ENCODE measurements at regions not wholly inside any gene's neighbourhood (a gene's known extent, or its start where the extent isn't known, plus 50 kb on each side); places are given as distances from the start of the nearest gene placed in this dataset.
"Not testable (repeated sequence)": the region's sequence is repeated elsewhere in the genome, so short reads cannot be mapped to it uniquely, and the experiment has no call there.

DNA sequence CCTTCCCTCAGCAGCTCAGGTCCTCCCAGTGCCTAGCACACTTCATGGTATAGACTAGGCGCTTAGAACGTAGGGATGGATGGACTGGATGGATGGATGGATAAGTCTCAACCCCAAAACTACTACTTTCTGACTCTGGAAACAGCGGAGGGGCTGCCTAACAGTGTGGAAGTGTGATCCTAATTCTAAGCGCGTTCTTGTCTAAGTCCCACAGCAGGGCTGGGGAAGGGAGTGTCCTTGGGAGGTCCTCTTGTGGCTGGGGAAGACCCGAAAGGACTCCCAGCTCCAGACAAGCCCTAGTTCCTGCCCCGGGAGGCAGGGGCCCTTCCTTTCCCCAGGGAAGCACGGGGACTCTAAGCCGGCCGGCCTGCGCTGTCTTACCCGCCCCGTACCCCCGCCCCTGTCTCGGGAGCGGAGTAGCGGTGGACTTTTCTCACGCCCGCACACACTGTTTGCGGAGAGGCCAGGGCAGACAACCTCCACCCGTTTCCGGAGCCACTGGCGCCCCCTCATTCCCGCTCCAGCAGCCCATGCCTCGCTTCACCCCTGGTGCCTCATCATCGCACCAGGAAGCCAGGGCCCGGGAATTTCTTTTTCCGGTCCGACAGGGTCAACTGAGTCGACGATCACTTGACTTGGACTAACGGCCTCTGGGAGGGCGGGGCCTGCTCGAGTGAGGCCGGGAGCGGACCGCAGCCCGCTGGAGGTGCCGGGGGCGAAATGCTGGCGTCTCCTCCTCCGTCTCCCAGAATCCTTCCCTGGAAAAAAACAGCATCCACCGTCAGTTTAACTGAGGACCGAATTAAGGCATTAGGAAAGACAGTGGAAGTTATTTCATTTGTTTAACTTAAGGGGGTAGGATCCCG, 133.3 kb downstream of the TBC1D2B start:
- Histone ChIP-seq H3K4me3 (ENCODE audit: low read length) (peak overlapping the region; percentile 74), H3K27me3 (replicated peaks; ENCODE audit: control insufficient read depth, insufficient read depth, low read length) (no peaks in the 10 kb centered on the region), H3K9ac (ENCODE audit: low read length) (peak overlapping the region; percentile 74), H3K4me1 (ENCODE audit: control insufficient read depth, insufficient read depth, low read length) (peaks cover 6% of the 10 kb centered on the region), H3K9me3 (ENCODE audit: control insufficient read depth, low read length) (no peaks in the 10 kb centered on the region), H3K36me3 (ENCODE audit: control insufficient read depth, insufficient read depth, low read length, severe bottlenecking) (no peaks in the 10 kb centered on the region)
- peak; percentile 73 for DNase-seq (ENCODE audit: low read depth)

DNA sequence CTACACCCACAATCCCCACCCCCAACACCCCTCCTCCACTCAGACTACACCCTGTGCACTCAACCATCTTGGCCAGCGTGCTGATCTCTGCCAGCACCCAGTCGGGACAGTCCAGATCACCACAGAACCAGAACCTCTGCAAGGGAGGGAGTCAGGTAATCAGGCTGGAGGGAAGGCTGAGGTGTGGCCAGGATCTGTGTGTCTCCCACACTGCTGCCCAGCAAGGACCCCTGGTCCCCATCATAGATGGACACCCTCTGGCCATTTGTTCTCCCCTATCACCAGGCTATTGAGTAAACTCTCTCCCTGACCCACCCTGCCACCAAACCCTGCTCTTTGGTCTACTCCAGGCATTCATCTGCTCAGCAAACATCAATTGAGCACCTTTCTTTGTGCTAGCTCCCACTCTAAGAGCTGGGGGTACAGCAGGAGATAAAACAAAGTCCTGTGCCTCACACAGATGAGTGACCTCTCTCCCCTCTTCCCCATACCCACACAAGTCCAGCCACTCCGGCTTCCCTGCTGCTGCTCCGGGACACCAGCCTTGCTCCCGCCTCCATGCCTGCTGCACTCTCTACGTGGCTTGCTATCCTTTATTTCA, 134.8 kb downstream of the TBC1D2B start:
- DNase-seq (ENCODE audit: low read depth): no peak
- H3K9ac ChIP-seq (ENCODE audit: low read length): no peak overlapping the region
- H3K4me1 ChIP-seq (ENCODE audit: control insufficient read depth, insufficient read depth, low read length): peaks cover 6% of the 10 kb centered on the region
- no peaks in the 10 kb centered on the region for H3K27me3 ChIP-seq (replicated peaks; ENCODE audit: control insufficient read depth, insufficient read depth, low read length)
- no peak overlapping the region for H3K4me3 ChIP-seq (ENCODE audit: low read length)
- no peaks in the 10 kb centered on the region for H3K36me3 ChIP-seq (ENCODE audit: control insufficient read depth, insufficient read depth, low read length, severe bottlenecking)
- no peaks in the 10 kb centered on the region for H3K9me3 ChIP-seq (ENCODE audit: control insufficient read depth, low read length)

DNA sequence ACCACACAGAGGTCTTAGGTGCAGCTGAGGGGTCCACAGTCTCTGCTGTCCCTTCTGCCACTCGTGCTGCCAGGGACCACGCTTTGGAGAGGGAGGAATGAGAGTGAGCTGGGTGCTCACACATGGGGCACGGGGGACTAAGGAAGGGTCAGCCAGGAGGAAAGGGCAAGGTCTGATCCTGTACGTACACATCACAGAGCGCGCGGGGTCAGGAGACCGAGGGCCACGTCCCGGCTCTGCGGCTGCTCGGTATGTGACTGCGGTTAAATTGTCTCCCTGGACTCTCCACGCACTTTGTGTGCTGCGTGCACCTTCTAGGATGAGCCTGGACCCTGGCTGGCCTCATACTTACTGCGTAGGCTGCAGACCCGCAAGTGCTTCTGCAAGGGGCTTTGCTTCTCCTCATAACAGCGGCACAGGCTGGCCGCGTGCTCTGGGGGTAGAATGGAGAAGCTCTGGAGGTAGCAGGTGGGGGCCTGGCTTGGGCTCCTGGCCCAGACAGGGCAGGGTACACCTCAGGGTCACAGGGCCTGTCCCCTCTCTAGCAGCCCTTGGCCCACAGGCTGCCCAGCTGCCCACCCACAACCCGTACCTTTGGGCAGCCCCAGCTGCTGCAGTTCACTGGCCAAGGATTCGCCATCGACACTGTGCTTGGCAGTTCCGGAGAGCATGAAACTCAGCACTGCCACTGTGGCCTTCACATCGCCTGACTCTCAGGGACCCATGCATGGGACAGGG, 136.3 kb downstream of the TBC1D2B start:
- H3K27me3 ChIP-seq (replicated peaks; ENCODE audit: control insufficient read depth, insufficient read depth, low read length); H3K4me1 ChIP-seq (ENCODE audit: control insufficient read depth, insufficient read depth, low read length); H3K9ac ChIP-seq (ENCODE audit: low read length); H3K36me3 ChIP-seq (ENCODE audit: control insufficient read depth, insufficient read depth, low read length, severe bottlenecking); DNase-seq (ENCODE audit: low read depth); H3K4me3 ChIP-seq (ENCODE audit: low read length); H3K9me3 ChIP-seq (ENCODE audit: control insufficient read depth, low read length): not testable (repeated sequence)

DNA sequence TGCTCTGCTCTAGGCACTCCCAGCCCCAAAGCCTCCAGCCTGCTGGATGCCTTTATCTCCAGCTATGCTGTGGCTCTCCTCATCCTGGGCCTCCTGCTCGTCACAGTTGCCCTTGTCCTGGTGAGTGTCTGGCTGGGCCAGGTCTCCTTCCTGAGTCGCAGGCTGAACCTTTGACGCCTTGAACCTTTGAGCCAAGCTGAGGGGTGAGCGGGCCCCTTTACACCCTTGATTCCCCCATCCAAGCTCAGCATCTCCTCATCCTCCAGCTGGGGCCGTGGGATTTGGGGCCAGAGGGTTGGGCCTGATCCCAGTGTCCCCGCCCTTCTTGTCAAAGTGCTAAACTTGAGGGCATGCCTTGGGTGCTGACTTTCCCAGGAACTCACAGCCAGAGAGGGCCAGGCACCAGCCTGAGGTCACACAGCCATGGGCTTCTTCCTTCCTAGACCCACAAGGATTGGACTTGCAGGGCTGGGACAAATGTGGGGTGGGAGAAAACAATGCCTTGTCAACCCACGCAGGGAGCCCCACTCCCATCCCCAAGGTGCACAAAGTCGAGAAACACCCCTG, 137.0 kb downstream of the TBC1D2B start:
- Histone ChIP-seq H3K27me3 (replicated peaks; ENCODE audit: control insufficient read depth, insufficient read depth, low read length) (peaks cover 6% of the 10 kb centered on the region), H3K36me3 (ENCODE audit: control insufficient read depth, insufficient read depth, low read length, severe bottlenecking) (no peaks in the 10 kb centered on the region), H3K4me1 (ENCODE audit: control insufficient read depth, insufficient read depth, low read length) (peaks cover 6% of the 10 kb centered on the region), H3K4me3 (ENCODE audit: low read length) (no peak overlapping the region), H3K9me3 (ENCODE audit: control insufficient read depth, low read length) (no peaks in the 10 kb centered on the region), H3K9ac (ENCODE audit: low read length) (no peak overlapping the region)
- DNase-seq (ENCODE audit: low read depth): no peak

DNA sequence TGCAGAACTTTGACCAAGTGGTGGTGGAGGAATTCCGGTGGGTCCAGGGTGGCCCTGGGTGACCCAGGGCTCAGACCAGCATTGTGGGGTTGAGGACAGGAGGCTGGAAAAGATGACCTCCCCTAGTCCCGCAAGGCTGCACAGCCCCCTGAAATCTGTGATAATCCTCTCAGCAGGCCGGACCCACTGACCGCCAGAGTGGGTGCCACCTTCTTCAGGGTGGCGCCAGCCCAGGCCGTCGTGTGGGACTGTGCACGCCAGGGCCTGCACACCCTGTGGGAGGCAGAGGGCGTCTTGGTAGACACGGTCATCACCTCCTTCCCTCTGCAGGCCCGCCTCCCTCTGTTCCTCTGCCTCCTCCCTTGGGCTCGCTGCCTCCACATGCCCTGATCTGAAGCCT, 137.7 kb downstream of the TBC1D2B start:
- peaks cover 12% of the 10 kb centered on the region for H3K27me3 ChIP-seq (replicated peaks; ENCODE audit: control insufficient read depth, insufficient read depth, low read length)
- peaks cover 3% of the 10 kb centered on the region for H3K4me1 ChIP-seq (ENCODE audit: control insufficient read depth, insufficient read depth, low read length)

DNA sequence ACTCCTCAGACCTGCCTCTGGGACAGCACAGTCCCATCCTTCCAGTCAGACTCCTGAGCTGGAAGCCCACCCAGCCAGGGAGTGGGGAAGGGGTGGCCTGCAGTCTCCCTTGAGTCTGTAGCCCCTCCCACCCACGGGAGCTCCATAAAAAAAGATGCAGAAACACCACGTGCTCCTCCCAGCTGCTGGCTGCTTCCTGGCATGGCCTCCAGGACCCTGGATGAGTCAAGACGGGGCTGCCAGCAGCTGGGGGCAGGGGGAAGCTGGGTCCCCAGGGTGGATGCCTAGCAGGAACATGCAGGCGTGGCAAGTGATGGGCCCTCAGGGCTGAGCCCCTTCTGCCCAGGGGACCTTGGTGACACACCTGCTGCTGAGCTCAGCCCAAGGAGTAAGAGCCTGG, 138.5 kb downstream of the TBC1D2B start:
- DNase-seq (ENCODE audit: low read depth): not testable (repeated sequence)

More for the DNA sequence above, 137.7 kb downstream of the TBC1D2B start:
- Histone ChIP-seq H3K9me3 (ENCODE audit: control insufficient read depth, low read length) (no peaks in the 10 kb centered on the region), H3K4me3 (ENCODE audit: low read length) (no peak overlapping the region), H3K9ac (ENCODE audit: low read length) (no peak overlapping the region), H3K36me3 (ENCODE audit: control insufficient read depth, insufficient read depth, low read length, severe bottlenecking) (no peaks in the 10 kb centered on the region)
- no peak for DNase-seq (ENCODE audit: low read depth)

DNA sequence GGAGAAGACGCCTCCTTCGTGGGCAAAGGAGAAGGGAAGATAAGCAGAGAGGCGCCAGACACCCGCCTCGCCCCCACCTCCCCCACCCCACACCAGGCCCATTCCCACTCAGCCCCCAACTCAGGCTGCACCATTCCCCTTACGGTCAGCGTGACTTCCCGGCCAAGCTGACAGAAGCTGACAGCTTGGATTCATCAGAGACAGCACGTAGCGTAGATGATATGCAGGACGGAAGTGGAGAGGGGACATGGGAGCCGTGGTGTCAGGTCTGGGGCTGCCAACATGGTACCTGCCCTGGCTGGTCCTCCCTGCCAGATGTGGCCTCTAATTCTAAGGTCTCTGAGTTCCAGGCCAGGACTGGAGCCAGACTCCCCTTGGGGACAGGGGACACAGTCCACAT, 139.0 kb downstream of the TBC1D2B start:
- H3K4me3 ChIP-seq (ENCODE audit: low read length); H3K9me3 ChIP-seq (ENCODE audit: control insufficient read depth, low read length); H3K9ac ChIP-seq (ENCODE audit: low read length); H3K4me1 ChIP-seq (ENCODE audit: control insufficient read depth, insufficient read depth, low read length); DNase-seq (ENCODE audit: low read depth); H3K36me3 ChIP-seq (ENCODE audit: control insufficient read depth, insufficient read depth, low read length, severe bottlenecking): not testable (repeated sequence)
- peaks cover 12% of the 10 kb centered on the region for H3K27me3 ChIP-seq (replicated peaks; ENCODE audit: control insufficient read depth, insufficient read depth, low read length)

More for the DNA sequence above, 138.5 kb downstream of the TBC1D2B start:
- not testable (repeated sequence) for H3K9ac ChIP-seq (ENCODE audit: low read length); H3K4me3 ChIP-seq (ENCODE audit: low read length); H3K36me3 ChIP-seq (ENCODE audit: control insufficient read depth, insufficient read depth, low read length, severe bottlenecking); H3K9me3 ChIP-seq (ENCODE audit: control insufficient read depth, low read length); H3K4me1 ChIP-seq (ENCODE audit: control insufficient read depth, insufficient read depth, low read length)
- peaks cover 12% of the 10 kb centered on the region for H3K27me3 ChIP-seq (replicated peaks; ENCODE audit: control insufficient read depth, insufficient read depth, low read length)

DNA sequence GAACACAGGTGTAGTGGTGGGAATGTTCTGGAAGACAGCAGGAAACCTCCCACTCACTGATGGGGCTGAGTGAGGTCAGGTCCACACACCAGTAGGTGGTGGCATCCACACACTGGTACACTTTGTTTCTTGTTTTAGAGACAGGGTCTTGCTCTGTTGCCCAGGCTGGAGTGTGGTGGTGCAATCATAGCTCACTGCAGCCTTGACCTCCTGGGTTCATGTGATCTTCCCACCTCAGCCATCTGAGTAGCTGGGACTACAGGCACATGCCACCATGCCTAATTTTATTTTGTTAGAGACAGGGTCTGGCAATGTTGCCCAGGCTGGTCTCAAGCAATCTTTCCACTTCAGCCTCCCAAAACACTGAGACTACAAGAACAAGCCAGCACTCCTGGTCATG, 140.9 kb downstream of the TBC1D2B start:
- H3K4me1 ChIP-seq (ENCODE audit: control insufficient read depth, insufficient read depth, low read length); H3K36me3 ChIP-seq (ENCODE audit: control insufficient read depth, insufficient read depth, low read length, severe bottlenecking); H3K9me3 ChIP-seq (ENCODE audit: control insufficient read depth, low read length); H3K4me3 ChIP-seq (ENCODE audit: low read length); H3K9ac ChIP-seq (ENCODE audit: low read length); DNase-seq (ENCODE audit: low read depth): not testable (repeated sequence)
- peaks cover 12% of the 10 kb centered on the region for H3K27me3 ChIP-seq (replicated peaks; ENCODE audit: control insufficient read depth, insufficient read depth, low read length)

DNA sequence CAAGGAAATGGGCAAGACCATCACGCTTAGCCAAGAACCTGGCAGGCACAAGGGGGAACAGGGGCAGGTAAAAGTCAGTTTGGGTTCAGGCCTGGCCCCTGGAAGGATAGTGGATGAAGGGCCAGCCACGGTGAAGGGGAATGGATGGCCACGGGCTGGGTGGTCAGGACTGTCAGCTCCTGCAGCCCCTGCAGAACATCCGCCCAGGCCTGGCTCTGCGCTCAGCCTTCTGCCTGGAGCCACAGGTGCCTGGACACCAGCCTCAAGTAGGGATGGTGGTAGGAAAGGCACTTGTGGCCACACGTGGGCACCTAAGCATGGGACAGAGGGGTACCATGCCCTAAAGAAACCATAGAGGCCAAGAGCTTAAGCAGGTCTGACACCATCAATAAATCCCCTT, 143.0 kb downstream of the TBC1D2B start:
- H3K4me3 ChIP-seq (ENCODE audit: low read length); H3K9me3 ChIP-seq (ENCODE audit: control insufficient read depth, low read length); H3K36me3 ChIP-seq (ENCODE audit: control insufficient read depth, insufficient read depth, low read length, severe bottlenecking); DNase-seq (ENCODE audit: low read depth); H3K9ac ChIP-seq (ENCODE audit: low read length); H3K4me1 ChIP-seq (ENCODE audit: control insufficient read depth, insufficient read depth, low read length): not testable (repeated sequence)
- peaks cover 12% of the 10 kb centered on the region for H3K27me3 ChIP-seq (replicated peaks; ENCODE audit: control insufficient read depth, insufficient read depth, low read length)

DNA sequence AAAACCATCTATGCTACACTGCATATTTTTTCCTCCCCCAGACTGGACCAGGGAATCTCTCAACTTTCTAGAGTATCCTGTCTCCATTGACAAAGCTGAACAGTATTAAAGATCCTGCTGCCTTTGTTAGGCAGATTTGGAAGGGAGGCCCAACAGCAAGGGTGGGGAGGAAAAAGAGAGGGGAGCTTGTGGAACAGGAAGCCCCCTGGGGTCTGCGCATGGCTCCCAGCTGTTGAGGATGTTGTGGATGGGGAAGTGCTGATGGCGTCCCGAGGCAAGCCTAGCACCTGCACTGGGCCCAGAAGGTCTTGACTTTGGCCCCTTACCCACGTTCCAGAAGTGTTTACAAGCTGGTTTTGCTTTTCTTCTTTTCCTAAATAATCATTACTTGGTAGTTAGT, 146.6 kb downstream of the TBC1D2B start:
- not testable (repeated sequence) for H3K9me3 ChIP-seq (ENCODE audit: control insufficient read depth, low read length); H3K4me1 ChIP-seq (ENCODE audit: control insufficient read depth, insufficient read depth, low read length); H3K4me3 ChIP-seq (ENCODE audit: low read length); H3K27me3 ChIP-seq (replicated peaks; ENCODE audit: control insufficient read depth, insufficient read depth, low read length); DNase-seq (ENCODE audit: low read depth); H3K36me3 ChIP-seq (ENCODE audit: control insufficient read depth, insufficient read depth, low read length, severe bottlenecking); H3K9ac ChIP-seq (ENCODE audit: low read length)

DNA sequence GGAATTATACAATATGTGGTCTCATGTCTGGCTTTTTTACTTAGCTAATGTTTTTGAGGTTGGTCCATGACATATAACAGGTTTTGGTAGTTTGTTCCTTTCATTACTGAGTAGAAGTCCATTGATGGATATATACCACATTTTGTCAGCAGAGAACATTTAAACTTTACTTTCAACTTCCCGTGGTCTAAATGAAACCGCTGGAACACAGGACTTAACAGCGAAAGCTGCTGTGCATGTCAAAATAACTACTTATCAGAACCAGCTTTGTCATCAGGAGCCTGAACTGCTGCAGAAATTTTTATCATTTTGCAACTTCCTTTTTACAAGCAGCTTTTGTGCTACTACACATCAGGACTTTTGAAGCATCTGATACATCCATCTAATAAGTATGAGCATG, 147.0 kb downstream of the TBC1D2B start:
- not testable (repeated sequence) for H3K4me3 ChIP-seq (ENCODE audit: low read length); H3K4me1 ChIP-seq (ENCODE audit: control insufficient read depth, insufficient read depth, low read length); H3K9me3 ChIP-seq (ENCODE audit: control insufficient read depth, low read length); H3K36me3 ChIP-seq (ENCODE audit: control insufficient read depth, insufficient read depth, low read length, severe bottlenecking); H3K27me3 ChIP-seq (replicated peaks; ENCODE audit: control insufficient read depth, insufficient read depth, low read length); H3K9ac ChIP-seq (ENCODE audit: low read length)
- peak; percentile 4 for DNase-seq (ENCODE audit: low read depth)
